ENCODE measurements at regions not wholly inside any gene's neighbourhood (a gene's known extent, or its start where the extent isn't known, plus 50 kb on each side); places are given as distances from the start of the nearest gene placed in this dataset.

DNA sequence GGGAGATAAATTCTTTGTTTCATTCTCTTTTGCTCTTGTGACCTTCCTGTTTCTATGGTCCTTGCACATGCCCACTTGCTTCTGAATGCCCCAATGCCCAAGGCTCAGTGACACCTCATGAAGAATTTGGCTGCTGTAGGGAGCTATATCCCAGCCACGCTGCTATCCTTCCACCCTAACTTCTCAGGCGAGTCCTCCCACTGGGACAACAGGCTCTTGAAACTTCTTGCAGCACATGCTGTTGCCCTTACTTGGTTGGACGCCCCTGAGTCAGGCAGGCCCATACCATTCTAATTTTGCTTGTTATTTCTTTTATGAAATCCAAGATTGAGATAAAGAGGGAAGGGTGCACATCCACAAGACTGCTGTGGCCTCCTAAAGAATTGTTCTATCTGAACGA lies 57.6 kb upstream of the BLID start:
- H3K27ac Mint-ChIP-seq = no peak overlapping the region
- no peaks in the 10 kb centered on the region for H3K4me1 Mint-ChIP-seq
- no peak overlapping the region for H3K4me3 Mint-ChIP-seq
- no peaks in the 10 kb centered on the region for H3K9me3 Mint-ChIP-seq
- H3K27me3 Mint-ChIP-seq (ENCODE audit: low read depth) = peaks cover 5% of the 10 kb centered on the region
- H3K36me3 Mint-ChIP-seq (ENCODE audit: low read depth) = peaks cover 21% of the 10 kb centered on the region
- TF ChIP-seq, protein P1, sequence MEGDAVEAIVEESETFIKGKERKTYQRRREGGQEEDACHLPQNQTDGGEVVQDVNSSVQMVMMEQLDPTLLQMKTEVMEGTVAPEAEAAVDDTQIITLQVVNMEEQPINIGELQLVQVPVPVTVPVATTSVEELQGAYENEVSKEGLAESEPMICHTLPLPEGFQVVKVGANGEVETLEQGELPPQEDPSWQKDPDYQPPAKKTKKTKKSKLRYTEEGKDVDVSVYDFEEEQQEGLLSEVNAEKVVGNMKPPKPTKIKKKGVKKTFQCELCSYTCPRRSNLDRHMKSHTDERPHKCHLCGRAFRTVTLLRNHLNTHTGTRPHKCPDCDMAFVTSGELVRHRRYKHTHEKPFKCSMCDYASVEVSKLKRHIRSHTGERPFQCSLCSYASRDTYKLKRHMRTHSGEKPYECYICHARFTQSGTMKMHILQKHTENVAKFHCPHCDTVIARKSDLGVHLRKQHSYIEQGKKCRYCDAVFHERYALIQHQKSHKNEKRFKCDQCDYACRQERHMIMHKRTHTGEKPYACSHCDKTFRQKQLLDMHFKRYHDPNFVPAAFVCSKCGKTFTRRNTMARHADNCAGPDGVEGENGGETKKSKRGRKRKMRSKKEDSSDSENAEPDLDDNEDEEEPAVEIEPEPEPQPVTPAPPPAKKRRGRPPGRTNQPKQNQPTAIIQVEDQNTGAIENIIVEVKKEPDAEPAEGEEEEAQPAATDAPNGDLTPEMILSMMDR (IDR thresholded peaks at IDR 0.05; ENCODE audit: unreplicated experiment in 3 of 3) = no peak

DNA sequence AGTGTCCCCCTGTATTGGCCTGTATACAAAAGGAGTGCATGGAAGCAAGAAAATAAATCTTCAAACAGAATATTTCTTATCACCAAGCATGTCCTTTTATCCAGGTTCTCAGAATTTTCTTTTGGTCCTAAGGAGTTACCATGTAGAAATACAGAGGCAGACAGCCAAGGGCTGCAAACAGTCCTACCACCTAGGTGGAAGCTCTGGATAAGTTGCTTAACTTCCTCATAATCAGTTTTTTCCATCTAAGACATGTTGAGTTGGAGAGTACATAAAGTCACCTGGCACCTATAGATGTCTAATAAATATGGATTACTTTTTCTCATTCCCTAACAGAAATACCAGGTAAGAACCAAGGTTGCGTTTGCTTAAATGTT lies 57.0 kb upstream of the BLID start:
- H3K27me3 Mint-ChIP-seq (ENCODE audit: low read depth) = peaks cover 5% of the 10 kb centered on the region
- no peaks in the 10 kb centered on the region for H3K4me1 Mint-ChIP-seq

DNA sequence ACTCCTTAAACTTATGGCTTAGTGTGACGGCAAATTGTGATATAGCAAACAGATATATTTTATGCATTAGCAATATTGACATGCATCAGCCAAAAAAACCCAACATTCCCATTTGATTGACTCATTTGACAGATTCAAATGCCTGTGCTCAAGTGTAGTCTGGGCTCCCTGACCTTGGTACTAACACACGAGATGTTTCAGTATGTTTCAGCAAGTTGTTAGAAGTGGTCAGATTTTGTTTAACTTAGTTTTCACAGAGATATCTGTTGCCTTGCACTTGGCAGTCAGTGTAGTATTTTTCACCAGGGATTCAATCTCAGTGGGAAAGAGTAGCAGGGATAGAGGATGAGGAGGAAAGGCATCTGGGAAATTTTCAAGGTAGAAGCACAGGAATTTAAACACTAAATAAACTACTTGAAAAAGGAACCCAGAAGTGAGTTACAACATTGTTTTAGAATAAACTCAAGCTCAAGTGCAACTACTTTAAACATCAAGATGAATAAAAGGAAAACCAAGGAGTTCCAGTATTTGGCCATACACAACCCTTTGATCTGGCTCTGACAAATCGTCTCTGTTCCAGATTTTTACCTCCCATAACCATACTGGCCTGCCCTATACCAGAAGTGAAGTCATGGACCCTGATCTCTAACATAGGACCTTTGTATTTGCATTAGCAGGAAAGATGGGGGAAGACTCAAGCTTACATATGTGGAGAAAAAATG lies 56.5 kb upstream of the BLID start:
- Mint-ChIP-seq H3K36me3 (ENCODE audit: low read depth) (peaks cover 21% of the 10 kb centered on the region), H3K9me3 (no peaks in the 10 kb centered on the region), H3K4me1 (peaks cover 4% of the 10 kb centered on the region), H3K27ac (no peak overlapping the region), H3K27me3 (ENCODE audit: low read depth) (peaks cover 5% of the 10 kb centered on the region), H3K4me3 (no peak overlapping the region)
- TF ChIP-seq, protein P1 (IDR thresholded peaks at IDR 0.05; ENCODE audit: unreplicated experiment in 3 of 3) = no peak

More for the DNA sequence above, 57.0 kb upstream of the BLID start:
- H3K27ac Mint-ChIP-seq = no peak overlapping the region
- H3K9me3 Mint-ChIP-seq = no peaks in the 10 kb centered on the region
- peaks cover 21% of the 10 kb centered on the region for H3K36me3 Mint-ChIP-seq (ENCODE audit: low read depth)
- no peak overlapping the region for H3K4me3 Mint-ChIP-seq
- TF ChIP-seq, protein P1 (IDR thresholded peaks at IDR 0.05; ENCODE audit: unreplicated experiment in 3 of 3) = no peak

DNA sequence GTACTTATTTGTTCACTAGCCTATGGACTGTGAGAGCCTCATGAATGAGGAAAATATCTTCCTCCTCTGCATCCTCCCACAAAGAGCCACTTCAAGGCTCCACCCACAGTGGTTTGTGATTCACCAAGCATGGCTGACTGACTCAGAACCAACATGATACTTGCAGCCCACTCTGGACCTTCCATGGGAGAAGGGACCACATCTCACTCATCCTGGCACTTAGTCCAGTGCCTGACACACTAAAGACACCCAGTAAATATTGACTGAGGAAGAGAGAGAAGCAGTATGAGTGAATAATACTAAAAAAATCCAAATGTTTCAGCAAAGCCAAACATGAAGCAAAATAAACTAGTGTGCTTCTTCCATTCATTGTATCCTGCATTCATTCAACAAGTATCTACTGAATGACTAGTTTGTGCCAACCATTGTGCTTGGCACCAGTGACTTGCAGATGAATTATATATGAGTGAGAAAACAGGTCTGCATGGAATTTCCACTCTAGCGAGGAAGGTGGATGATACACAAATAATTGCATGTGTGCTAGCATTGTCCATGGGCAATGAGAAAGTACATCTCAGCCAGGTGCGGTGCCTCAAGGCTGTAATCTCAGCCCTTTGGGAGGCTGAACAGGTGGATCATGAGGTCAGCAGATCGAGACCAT lies 54.9 kb upstream of the BLID start:
- Mint-ChIP-seq H3K27me3 (ENCODE audit: low read depth) (peaks cover 5% of the 10 kb centered on the region), H3K4me1 (peaks cover 10% of the 10 kb centered on the region), H3K36me3 (ENCODE audit: low read depth) (peaks cover 14% of the 10 kb centered on the region), H3K4me3 (no peak overlapping the region), H3K9me3 (no peaks in the 10 kb centered on the region), H3K27ac (no peak overlapping the region)
- TF ChIP-seq, protein P1 (IDR thresholded peaks at IDR 0.05; ENCODE audit: unreplicated experiment in 3 of 3) = no peak

DNA sequence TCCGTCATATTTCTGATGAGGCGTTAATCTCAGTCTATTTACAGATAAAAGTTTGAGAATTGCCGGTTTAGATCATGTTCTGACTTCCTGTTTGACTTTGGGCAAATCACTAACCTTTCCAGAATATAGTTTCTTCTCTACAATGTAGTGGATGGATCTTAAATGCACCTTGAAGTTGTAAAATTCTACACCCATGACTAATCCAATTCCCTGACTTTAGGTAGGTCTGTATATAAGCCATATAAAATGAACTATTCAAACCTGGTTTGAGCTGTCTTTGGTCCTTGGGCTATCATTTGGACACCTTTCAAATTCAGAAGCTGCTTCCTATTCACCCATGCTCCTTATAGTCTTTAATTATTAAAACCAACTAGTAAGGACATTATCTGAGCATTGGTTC lies 52.2 kb upstream of the BLID start:
- H3K9me3 Mint-ChIP-seq = no peaks in the 10 kb centered on the region
- H3K27me3 Mint-ChIP-seq (ENCODE audit: low read depth) = peaks cover 5% of the 10 kb centered on the region
- H3K4me3 Mint-ChIP-seq = no peak overlapping the region
- peaks cover 11% of the 10 kb centered on the region for H3K36me3 Mint-ChIP-seq (ENCODE audit: low read depth)
- H3K4me1 Mint-ChIP-seq = peaks cover 33% of the 10 kb centered on the region
- H3K27ac Mint-ChIP-seq = peak overlapping the region in 1 of 3 experiments; percentile 31
- TF ChIP-seq, protein P1 (IDR thresholded peaks at IDR 0.05; ENCODE audit: unreplicated experiment in 3 of 3) = no peak

DNA sequence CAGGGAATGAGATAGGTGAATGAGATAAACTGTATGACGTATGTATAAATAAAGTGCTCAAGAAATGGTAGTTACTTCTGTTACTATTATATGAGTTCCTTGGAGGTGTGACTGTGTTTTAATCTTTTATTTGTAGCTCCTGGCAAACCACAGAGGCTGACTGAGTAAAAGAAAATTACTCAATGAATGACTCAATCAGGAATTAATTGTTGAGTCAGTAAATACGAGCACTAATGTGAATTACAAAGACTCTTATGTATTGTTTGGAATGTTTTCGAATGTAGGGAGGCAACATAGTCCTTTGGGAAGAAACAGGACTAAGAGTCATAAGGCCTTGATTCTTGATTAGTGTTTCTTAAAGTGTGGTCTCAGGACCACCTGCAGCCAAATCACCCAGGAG lies 51.1 kb upstream of the BLID start:
- Mint-ChIP-seq H3K27ac (no peak overlapping the region), H3K27me3 (ENCODE audit: low read depth) (peaks cover 5% of the 10 kb centered on the region), H3K4me3 (no peak overlapping the region), H3K4me1 (peaks cover 35% of the 10 kb centered on the region), H3K9me3 (no peaks in the 10 kb centered on the region), H3K36me3 (ENCODE audit: low read depth) (peaks cover 11% of the 10 kb centered on the region)
- TF ChIP-seq, protein P1 (IDR thresholded peaks at IDR 0.05; ENCODE audit: unreplicated experiment in 3 of 3) = no peak

All from nephron (organoid).